ENCODE measurements at regions not wholly inside any gene's neighbourhood (a gene's known extent, or its start where the extent isn't known, plus 50 kb on each side); places are given as distances from the start of the nearest gene placed in this dataset.

GRCh38 chr2:41774011-41774605 lies 273.7 kb upstream of the PKDCC start:
- Histone ChIP-seq H3K36me3 (ENCODE audit: control insufficient read depth in 2 of 2, insufficient read depth in 2 of 2, low read length in 2 of 2) (no peaks in the 10 kb centered on the region), H3K27me3 (ENCODE audit: control insufficient read depth in 2 of 2, insufficient read depth in 2 of 2, low read length in 2 of 2) (no peaks in the 10 kb centered on the region), H3K4me3 (ENCODE audit: low read length in 2 of 2) (no peak overlapping the region), H3K9me3 (ENCODE audit: control insufficient read depth in 2 of 2, low read length in 2 of 2) (no peaks in the 10 kb centered on the region), H3K27ac (ENCODE audit: low read depth in 2 of 2, low read length in 2 of 2) (no peak overlapping the region), H3K9ac (ENCODE audit: low read depth in 1 of 2, low read length in 2 of 2) (no peak overlapping the region), H3K4me1 (ENCODE audit: control insufficient read depth in 2 of 2, insufficient read depth in 2 of 2, low read length in 2 of 2) (no peaks in the 10 kb centered on the region)

DNA sequence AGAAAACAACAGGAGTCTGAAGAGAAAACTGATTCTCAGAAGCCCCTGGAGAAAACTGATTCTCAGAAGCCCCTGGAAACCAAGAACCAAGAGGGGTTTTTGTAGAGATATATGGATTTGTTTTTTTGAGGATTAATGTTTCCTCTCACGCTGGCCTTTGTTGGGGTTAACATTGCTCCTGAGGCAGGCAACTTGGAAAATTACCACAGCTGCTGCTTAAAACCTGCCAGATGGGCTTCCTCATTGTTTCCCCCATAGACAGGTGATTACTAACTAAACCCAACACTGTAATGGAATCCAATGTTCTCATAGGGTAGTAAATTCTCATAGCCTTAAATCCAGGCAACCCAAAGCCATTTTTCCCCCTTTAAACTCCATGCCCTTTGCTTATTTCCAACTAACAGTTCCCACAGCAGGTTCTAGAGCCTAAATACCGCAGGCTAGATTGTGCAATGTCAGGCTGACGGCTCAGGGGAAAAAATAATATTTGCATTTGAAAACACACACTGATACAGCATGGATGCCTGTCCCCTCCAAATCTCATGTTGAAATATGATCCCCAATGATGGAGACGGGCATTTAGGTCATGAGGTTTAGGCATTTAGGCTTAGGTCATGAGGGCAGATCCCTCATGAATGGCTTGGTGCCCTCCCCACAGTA lies 272.3 kb upstream of the PKDCC start:
- Histone ChIP-seq H3K4me1 (ENCODE audit: control insufficient read depth in 2 of 2, insufficient read depth in 2 of 2, low read length in 2 of 2) (no peaks in the 10 kb centered on the region), H3K4me3 (ENCODE audit: low read length in 2 of 2) (no peak overlapping the region), H3K9me3 (ENCODE audit: control insufficient read depth in 2 of 2, low read length in 2 of 2) (no peaks in the 10 kb centered on the region), H3K27me3 (ENCODE audit: control insufficient read depth in 2 of 2, insufficient read depth in 2 of 2, low read length in 2 of 2) (no peaks in the 10 kb centered on the region), H3K27ac (ENCODE audit: low read depth in 2 of 2, low read length in 2 of 2) (no peak overlapping the region), H3K9ac (ENCODE audit: low read depth in 1 of 2, low read length in 2 of 2) (no peak overlapping the region), H3K36me3 (ENCODE audit: control insufficient read depth in 2 of 2, insufficient read depth in 2 of 2, low read length in 2 of 2) (no peaks in the 10 kb centered on the region)

DNA sequence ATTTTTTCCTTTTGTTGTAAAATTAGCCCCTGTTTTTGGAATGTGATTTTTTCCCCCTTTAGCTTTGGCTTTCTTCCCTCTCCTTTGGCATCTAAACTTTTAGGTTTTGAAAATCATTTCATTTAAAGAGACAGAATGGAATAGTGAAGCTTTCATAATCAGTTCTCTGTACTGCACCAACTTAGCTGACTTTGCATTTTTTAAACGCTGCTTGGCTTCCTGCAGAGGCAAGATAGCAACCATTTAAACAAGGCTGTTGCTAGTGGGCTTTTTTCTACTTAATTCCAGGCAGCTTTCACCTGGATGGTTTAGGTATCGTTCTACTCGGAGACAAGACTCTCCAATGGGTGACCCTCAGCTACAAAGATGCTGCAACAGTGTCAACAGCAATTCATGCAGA lies 267.9 kb upstream of the PKDCC start:
- Histone ChIP-seq H3K27me3 (ENCODE audit: control insufficient read depth in 2 of 2, insufficient read depth in 2 of 2, low read length in 2 of 2) (peaks cover 2 to 3% of the 10 kb centered on the region in 2 donors), H3K36me3 (ENCODE audit: control insufficient read depth in 2 of 2, insufficient read depth in 2 of 2, low read length in 2 of 2) (no peaks in the 10 kb centered on the region), H3K9ac (ENCODE audit: low read depth in 1 of 2, low read length in 2 of 2) (no peak overlapping the region), H3K9me3 (ENCODE audit: control insufficient read depth in 2 of 2, low read length in 2 of 2) (no peaks in the 10 kb centered on the region), H3K27ac (ENCODE audit: low read depth in 2 of 2, low read length in 2 of 2) (no peak overlapping the region), H3K4me1 (ENCODE audit: control insufficient read depth in 2 of 2, insufficient read depth in 2 of 2, low read length in 2 of 2) (no peaks in the 10 kb centered on the region), H3K4me3 (ENCODE audit: low read length in 2 of 2) (no peak overlapping the region)

DNA sequence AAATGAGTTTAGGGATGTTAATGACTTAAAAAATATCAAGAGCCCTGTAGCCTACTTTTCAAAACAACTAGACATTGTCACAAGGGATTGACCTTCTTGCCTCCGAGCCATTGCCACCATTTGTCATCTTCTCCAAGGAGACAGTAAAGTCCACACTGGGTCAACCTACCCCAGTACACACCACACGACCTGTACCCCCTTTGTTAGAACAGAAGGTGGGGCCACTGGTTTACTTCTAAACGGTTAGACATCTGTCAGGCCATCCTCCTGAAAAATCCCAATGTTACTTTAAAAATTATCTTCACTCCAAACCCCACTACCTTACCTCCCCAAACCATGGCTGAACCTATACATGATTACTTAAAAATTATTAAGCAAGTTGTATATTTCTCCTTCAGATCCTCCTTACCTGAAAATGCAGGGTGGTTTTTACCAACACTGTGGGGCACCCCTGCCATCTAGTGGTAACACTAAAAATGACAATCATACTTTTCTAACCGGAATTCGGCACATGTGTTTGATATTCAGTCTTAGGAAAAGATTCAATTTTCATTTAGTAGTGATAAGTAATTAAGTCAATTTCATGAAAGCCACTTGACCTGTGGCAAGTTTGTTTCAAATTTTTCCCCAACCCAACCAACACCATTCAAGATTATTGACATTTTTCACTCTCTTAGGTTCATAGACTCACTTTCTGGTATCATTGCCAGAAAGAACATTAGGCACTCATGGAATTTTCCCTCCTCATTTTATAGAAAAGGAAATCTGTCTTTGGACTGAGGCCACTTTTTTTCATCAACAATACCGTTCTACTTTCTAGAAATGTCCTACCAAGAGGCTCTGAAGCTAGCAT lies 265.3 kb upstream of the PKDCC start:
- Histone ChIP-seq H3K36me3 (ENCODE audit: control insufficient read depth in 2 of 2, insufficient read depth in 2 of 2, low read length in 2 of 2) (no peaks in the 10 kb centered on the region), H3K27ac (ENCODE audit: low read depth in 2 of 2, low read length in 2 of 2) (no peak overlapping the region), H3K9me3 (ENCODE audit: control insufficient read depth in 2 of 2, low read length in 2 of 2) (no peaks in the 10 kb centered on the region), H3K4me1 (ENCODE audit: control insufficient read depth in 2 of 2, insufficient read depth in 2 of 2, low read length in 2 of 2) (no peaks in the 10 kb centered on the region), H3K4me3 (ENCODE audit: low read length in 2 of 2) (no peak overlapping the region), H3K27me3 (ENCODE audit: control insufficient read depth in 2 of 2, insufficient read depth in 2 of 2, low read length in 2 of 2) (peaks cover 2 to 3% of the 10 kb centered on the region in 2 donors), H3K9ac (ENCODE audit: low read depth in 1 of 2, low read length in 2 of 2) (no peak overlapping the region)

GRCh38 chr2:41784496-41784895 lies 263.3 kb upstream of the PKDCC start:
- Histone ChIP-seq H3K9me3 (ENCODE audit: control insufficient read depth in 2 of 2, low read length in 2 of 2) (no peaks in the 10 kb centered on the region), H3K9ac (ENCODE audit: low read depth in 1 of 2, low read length in 2 of 2) (no peak overlapping the region), H3K4me1 (ENCODE audit: control insufficient read depth in 2 of 2, insufficient read depth in 2 of 2, low read length in 2 of 2) (no peaks in the 10 kb centered on the region), H3K36me3 (ENCODE audit: control insufficient read depth in 2 of 2, insufficient read depth in 2 of 2, low read length in 2 of 2) (no peaks in the 10 kb centered on the region), H3K27ac (ENCODE audit: low read depth in 2 of 2, low read length in 2 of 2) (no peak overlapping the region), H3K4me3 (ENCODE audit: low read length in 2 of 2) (no peak overlapping the region), H3K27me3 (ENCODE audit: control insufficient read depth in 2 of 2, insufficient read depth in 2 of 2, low read length in 2 of 2) (peaks cover 2 to 3% of the 10 kb centered on the region in 2 donors)

GRCh38 chr2:41785251-41786022 lies 262.4 kb upstream of the PKDCC start:
- H3K27me3 ChIP-seq (ENCODE audit: control insufficient read depth in 2 of 2, insufficient read depth in 2 of 2, low read length in 2 of 2) = peaks cover 2 to 3% of the 10 kb centered on the region in 2 donors
- H3K9me3 ChIP-seq (ENCODE audit: control insufficient read depth in 2 of 2, low read length in 2 of 2) = no peaks in the 10 kb centered on the region
- H3K27ac ChIP-seq (ENCODE audit: low read depth in 2 of 2, low read length in 2 of 2) = no peak overlapping the region
- no peak overlapping the region for H3K4me3 ChIP-seq (ENCODE audit: low read length in 2 of 2)
- H3K9ac ChIP-seq (ENCODE audit: low read depth in 1 of 2, low read length in 2 of 2) = no peak overlapping the region
- H3K4me1 ChIP-seq (ENCODE audit: control insufficient read depth in 2 of 2, insufficient read depth in 2 of 2, low read length in 2 of 2) = no peaks in the 10 kb centered on the region
- no peaks in the 10 kb centered on the region for H3K36me3 ChIP-seq (ENCODE audit: control insufficient read depth in 2 of 2, insufficient read depth in 2 of 2, low read length in 2 of 2)

GRCh38 chr2:41791523-41791922 lies 256.3 kb upstream of the PKDCC start:
- no peaks in the 10 kb centered on the region for H3K27me3 ChIP-seq (ENCODE audit: control insufficient read depth in 2 of 2, insufficient read depth in 2 of 2, low read length in 2 of 2)
- H3K27ac ChIP-seq (ENCODE audit: low read depth in 2 of 2, low read length in 2 of 2) = no peak overlapping the region
- no peak overlapping the region for H3K9ac ChIP-seq (ENCODE audit: low read depth in 1 of 2, low read length in 2 of 2)
- no peaks in the 10 kb centered on the region for H3K4me1 ChIP-seq (ENCODE audit: control insufficient read depth in 2 of 2, insufficient read depth in 2 of 2, low read length in 2 of 2)
- H3K4me3 ChIP-seq (ENCODE audit: low read length in 2 of 2) = no peak overlapping the region
- no peaks in the 10 kb centered on the region for H3K36me3 ChIP-seq (ENCODE audit: control insufficient read depth in 2 of 2, insufficient read depth in 2 of 2, low read length in 2 of 2)
- no peaks in the 10 kb centered on the region for H3K9me3 ChIP-seq (ENCODE audit: control insufficient read depth in 2 of 2, low read length in 2 of 2)

- H3K36me3 ChIP-seq (ENCODE audit: control insufficient read depth in 2 of 2, insufficient read depth in 2 of 2, low read length in 2 of 2) = no peaks in the 10 kb centered on the region
- no peaks in the 10 kb centered on the region for H3K4me1 ChIP-seq (ENCODE audit: control insufficient read depth in 2 of 2, insufficient read depth in 2 of 2, low read length in 2 of 2)
- no peak overlapping the region for H3K27ac ChIP-seq (ENCODE audit: low read depth in 2 of 2, low read length in 2 of 2)
- H3K9ac ChIP-seq (ENCODE audit: low read depth in 1 of 2, low read length in 2 of 2) = no peak overlapping the region
- peaks cover 0 to 3% of the 10 kb centered on the region in 2 donors for H3K9me3 ChIP-seq (ENCODE audit: control insufficient read depth in 2 of 2, low read length in 2 of 2)
- H3K27me3 ChIP-seq (ENCODE audit: control insufficient read depth in 2 of 2, insufficient read depth in 2 of 2, low read length in 2 of 2) = no peaks in the 10 kb centered on the region
- H3K4me3 ChIP-seq (ENCODE audit: low read length in 2 of 2) = no peak overlapping the region
These were observed 244.5 kb upstream of the PKDCC start for GRCh38 chr2:41803361-41803760.

DNA sequence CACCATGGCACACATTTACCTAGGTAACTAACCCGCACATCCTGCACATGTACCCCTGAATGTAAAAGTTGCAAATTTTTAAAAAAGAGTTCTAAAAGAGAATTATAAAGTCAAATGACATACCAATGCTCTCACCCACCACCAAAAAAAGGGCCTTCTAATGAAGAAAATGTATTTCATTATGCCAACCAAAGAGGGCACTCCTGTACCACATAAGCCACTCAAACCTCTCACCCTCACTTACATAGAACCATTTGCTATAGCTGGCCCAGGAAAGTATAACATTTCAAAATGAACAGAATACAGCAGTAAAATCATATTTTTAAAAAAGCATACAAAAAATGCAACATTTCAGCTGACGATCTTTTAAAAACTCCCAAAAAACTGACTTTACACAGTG lies 241.5 kb upstream of the PKDCC start:
- Histone ChIP-seq H3K36me3 (ENCODE audit: control insufficient read depth in 2 of 2, insufficient read depth in 2 of 2, low read length in 2 of 2) (no peaks in the 10 kb centered on the region), H3K9me3 (ENCODE audit: control insufficient read depth in 2 of 2, low read length in 2 of 2) (peaks cover 0 to 3% of the 10 kb centered on the region in 2 donors), H3K27me3 (ENCODE audit: control insufficient read depth in 2 of 2, insufficient read depth in 2 of 2, low read length in 2 of 2) (no peaks in the 10 kb centered on the region), H3K4me1 (ENCODE audit: control insufficient read depth in 2 of 2, insufficient read depth in 2 of 2, low read length in 2 of 2) (no peaks in the 10 kb centered on the region), H3K27ac (ENCODE audit: low read depth in 2 of 2, low read length in 2 of 2) (no peak overlapping the region), H3K4me3 (ENCODE audit: low read length in 2 of 2) (no peak overlapping the region), H3K9ac (ENCODE audit: low read depth in 1 of 2, low read length in 2 of 2) (no peak overlapping the region)

GRCh38 chr2:41821167-41821566 lies 226.7 kb upstream of the PKDCC start:
- H3K27ac ChIP-seq (ENCODE audit: low read depth in 2 of 2, low read length in 2 of 2) = no peak overlapping the region
- peaks cover 0 to 3% of the 10 kb centered on the region in 2 donors for H3K9me3 ChIP-seq (ENCODE audit: control insufficient read depth in 2 of 2, low read length in 2 of 2)
- H3K36me3 ChIP-seq (ENCODE audit: control insufficient read depth in 2 of 2, insufficient read depth in 2 of 2, low read length in 2 of 2) = no peaks in the 10 kb centered on the region
- H3K4me1 ChIP-seq (ENCODE audit: control insufficient read depth in 2 of 2, insufficient read depth in 2 of 2, low read length in 2 of 2) = no peaks in the 10 kb centered on the region
- no peak overlapping the region for H3K4me3 ChIP-seq (ENCODE audit: low read length in 2 of 2)
- no peak overlapping the region for H3K9ac ChIP-seq (ENCODE audit: low read depth in 1 of 2, low read length in 2 of 2)
- no peaks in the 10 kb centered on the region for H3K27me3 ChIP-seq (ENCODE audit: control insufficient read depth in 2 of 2, insufficient read depth in 2 of 2, low read length in 2 of 2)

Data from mucosa of rectum (tissue), 2 donors.